ENCODE measurements at regions not wholly inside any gene's neighbourhood (a gene's known extent, or its start where the extent isn't known, plus 50 kb on each side); places are given as distances from the start of the nearest gene placed in this dataset.

DNA sequence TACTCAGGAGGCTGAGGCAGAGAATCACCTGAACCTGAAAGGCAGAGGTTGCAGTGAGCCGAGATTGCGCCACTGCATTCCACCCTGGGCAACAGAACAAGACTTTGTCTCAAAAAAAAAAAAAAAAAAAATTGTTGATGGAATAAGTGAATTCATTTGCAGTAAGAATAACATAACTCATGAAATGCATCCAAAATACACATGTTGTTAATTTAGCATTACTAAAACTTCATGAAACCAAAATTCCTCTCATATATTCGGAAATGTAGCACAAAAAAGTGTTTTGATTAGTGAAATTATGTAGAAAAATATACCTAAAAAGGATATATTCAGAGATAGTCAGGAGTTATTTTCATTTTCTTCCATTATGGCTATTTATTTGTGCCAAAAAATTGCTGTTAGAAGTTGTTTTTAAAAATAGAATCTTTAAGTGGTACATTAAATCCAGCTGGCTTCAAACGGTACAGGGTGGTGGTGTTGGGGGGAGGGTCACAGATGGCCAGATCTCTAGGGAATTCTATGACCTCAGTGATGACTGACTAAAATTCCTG is 78.2 kb upstream of the UGP2 start:
- TF ChIP-seq CTCF (conservative IDR thresholded peaks at IDR 0.05) (no peak), ZFX (IDR thresholded peaks at IDR 0.05) (no peak)

Data from C4-2B (cell line).